HG02571 (cell line): ENCODE measurements at regions not wholly inside any gene's neighbourhood (a gene's known extent, or its start where the extent isn't known, plus 50 kb on each side); places are given as distances from the start of the nearest gene placed in this dataset.

Experiments
- ATAC-seq: cut with Tn5 transposase; IDR thresholded peaks from one replicate; pipeline ENCODE4 v1.9.1; 2021; ENCODE audit warnings: mild to moderate bottlenecking, moderate library complexity; ENCODE audit not compliant: unreplicated experiment

DNA sequence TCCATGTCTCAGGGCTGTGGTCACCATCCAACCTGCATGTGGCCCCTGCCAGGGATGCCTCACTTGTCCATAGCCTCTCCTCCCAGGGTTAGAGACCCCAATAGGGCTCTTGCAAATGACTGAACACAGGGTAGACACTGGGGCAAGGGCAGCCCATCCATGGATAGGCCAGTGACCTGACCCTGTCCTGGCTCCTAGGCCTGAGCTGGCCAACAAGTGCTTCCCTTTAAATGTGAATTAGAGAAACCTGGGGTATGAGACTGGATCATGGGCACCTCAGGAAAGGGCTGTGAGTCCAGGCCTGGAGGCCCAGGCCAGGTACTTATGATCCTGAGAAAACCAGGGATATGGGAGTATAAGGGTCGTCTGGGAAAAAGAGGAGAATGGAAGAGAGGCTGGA is 64.5 kb downstream of the COPS8 start:
- no peak for ATAC-seq

GRCh38 chr2:237150831-237151375 is 65.2 kb downstream of the COPS8 start:
- ATAC-seq: no peak

DNA sequence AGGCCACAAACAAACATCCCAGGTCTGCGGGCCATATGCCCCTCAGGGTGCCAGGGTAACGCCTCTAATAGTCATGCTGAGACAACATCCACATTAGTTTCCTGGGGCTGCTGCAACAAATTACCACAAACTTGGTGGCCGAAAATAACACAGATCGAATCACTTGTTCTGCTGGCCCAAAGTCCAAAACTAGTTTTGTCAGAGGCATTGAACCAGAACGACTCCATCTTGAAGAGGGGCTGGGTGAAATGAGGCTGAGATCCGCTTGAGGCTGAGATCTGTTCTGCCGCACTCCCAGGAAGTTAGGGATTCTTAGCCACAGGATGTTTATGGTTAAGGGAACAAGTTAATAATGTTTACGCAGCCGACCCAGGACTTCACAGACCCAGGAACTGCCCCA is 66.7 kb downstream of the COPS8 start:
- no peak for ATAC-seq

- ATAC-seq: no peak
Measured at GRCh38 chr2:237153181-237153580, 67.5 kb downstream of the COPS8 start.

- no peak for ATAC-seq
Measured at GRCh38 chr2:237154082-237154638, 68.5 kb downstream of the COPS8 start.

DNA sequence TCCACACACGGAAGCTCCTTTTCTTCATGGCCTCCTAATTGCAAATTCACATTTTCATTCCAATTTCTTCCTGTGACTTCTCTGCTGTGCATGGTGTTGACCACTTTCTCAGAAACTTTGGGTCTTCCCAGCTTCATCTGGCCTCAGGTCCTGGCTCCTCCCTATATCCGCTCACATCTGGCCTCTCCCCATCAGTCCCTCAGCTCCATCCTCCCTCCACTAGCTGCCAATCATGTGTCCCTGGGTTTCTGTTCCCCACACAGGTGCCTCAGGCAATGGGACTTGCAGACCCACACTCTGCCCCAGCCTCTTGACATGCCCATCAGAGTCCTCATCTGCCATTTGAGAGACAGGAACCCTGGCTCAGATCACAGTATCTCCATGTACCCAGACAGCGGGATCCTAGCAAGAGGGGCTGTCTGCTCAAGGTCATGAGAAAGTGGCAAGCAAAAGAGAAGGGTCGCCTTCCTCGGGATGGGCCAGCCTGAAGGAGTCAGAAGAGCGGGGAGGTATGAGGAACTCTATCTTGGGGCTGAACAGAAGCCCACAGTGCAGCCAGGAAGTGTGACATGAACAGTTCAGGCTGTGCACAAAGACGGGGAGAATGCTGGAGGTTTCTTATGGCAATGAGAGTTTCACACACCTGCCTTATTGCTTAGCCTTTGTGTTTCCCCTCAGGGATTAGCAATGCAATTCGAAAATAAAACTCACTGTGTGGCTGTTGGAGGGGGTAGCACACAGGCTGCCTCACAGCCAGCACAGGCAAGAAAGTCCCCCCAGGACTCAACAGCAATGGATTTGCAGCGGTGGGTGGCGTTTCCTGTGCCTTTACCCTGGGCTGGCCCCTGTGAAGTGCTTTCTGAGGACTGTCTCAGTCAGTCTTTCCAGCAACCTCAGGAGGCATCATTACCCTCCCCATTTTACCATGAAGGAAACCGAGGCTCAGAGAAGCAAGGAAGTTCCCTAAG is 69.5 kb downstream of the COPS8 start:
- no peak for ATAC-seq

DNA sequence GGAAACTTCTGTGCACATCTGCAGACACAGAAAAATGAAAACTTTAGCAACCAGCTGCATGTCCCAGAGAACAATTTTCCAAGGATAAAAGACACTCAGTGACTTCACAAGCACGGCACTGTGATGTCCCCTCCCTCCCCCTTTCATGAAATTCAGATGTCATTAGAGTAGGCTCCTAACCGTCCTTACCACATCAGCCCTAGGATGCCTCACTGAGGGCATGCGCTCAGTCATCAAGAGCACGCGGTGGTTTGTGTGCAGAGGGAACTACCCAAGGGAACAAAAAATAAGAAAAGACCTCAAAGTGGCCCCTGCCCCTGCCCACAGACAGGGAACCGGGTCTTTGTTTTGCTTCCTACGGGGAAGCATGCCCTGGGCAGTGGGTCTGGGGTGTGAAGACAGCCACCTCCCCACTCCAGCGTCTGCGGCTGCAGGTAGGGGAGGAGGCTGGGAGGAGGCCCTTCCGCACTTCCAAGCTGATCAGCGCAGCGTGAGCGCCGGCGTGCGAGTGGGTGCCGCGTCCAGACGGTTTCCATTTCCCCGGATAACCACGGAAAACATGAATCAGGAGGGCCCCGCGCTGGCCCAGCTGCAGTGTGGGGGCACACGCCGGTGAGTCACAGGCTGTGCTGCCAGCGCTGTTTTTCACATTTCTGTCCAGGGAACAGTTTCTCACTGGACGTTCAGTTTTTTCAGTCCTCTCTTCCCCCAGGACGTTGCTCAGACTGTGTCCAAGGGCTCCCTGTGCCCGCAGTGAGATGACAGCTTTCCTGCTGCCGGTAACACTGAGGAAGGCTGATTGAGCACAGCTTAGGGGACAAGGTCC is 70.6 kb downstream of the COPS8 start:
- ATAC-seq: no peak

- ATAC-seq: no peak
Measured at GRCh38 chr2:237156857-237157779, 71.4 kb downstream of the COPS8 start.

- ATAC-seq: no peak
Measured at GRCh38 chr2:237157780-237158102, 72.1 kb downstream of the COPS8 start.

DNA sequence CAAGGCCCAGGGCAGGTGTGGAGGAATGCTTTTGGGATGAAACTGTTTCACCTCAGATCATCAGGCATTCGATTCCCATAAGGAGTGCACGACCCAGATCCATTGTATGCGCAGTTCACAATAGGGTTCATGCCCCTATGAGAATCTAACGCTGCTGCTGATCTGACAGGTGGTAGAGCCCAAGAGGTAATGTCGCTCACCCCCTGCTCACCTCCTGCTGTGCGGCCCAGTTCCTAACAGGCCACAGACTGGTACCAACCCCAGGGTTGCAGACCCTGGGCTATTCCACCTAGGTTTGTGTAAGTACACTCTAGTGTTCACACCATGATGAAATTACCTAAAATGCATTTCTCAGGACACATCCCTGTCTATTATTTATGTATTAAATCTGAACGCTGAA is 72.5 kb downstream of the COPS8 start:
- no peak for ATAC-seq

DNA sequence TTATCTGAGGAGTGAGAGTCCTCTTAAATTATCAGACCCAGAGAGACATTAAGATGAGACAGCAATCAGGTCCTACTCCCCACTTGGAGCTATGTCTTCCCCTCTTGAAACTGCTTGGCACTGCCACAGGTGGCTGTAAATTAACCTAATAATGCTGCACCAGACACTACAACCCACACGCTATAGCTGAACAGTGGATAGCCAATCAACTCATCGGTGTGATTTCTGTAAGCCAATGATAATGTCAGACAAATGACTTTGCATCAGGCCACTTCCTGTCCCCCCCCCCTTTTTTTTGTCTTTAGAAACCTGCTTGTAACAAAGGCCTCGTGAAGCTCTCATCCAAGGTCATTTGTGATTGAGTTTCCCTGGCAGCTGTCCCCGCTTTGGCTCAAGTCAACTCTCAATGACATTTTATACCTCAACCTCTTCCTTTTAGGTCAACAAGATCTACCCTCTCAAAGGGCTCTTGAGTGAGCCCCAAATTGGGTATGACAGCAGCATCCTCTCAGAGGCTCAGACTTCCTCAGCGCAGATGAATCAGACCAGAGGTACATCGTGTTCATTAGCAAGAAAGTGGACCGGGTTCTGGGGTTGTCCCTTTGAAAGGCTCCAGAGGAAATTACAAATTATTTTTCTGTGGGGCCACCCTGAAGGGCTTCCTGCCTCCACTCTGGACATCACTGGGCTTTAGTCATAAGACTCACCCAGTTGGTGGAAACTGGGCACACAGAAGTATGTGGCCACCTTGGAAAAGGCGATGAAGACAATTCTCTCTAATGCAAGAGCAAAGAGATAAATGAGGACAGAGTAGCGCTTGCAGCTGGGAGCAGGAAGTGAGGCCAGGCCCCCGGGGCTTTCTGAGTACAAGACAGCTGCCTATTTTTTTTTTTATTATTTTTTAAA is 73.6 kb downstream of the COPS8 start:
- no peak for ATAC-seq

DNA sequence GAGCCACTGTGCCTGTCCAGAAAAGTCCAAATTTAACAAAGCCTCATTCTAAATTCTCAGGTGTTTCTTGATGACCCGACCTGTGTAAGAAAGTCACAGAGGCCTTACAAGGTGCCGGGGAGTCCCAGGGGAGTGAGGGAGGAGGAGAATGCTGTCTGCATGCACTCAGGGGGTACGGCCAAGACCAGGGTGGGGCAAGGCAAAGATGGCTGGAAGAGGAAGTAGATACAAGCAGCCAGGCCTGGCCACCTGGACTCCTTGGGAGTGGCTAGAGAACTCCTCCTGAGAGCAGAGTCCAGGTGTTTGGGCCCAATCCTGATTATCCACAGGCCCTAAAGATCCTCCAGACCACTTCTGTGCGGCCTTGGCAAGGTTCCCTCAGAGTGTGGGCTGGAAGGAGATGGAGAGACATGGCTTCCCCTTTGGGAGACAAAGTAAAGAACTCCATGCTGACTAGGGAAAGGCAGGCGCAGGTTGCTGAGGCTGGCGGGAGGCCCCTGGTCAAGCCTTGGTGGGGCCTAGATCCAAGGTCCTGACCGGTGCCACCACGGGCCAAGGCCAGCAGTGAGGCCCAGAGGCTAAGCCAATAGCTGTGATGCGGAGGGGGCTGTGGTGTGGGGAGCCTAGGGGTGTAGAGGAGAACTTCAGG is 74.7 kb downstream of the COPS8 start:
- ATAC-seq: no peak

- ATAC-seq: no peak
Measured at GRCh38 chr2:237161189-237161588, 75.5 kb downstream of the COPS8 start.

DNA sequence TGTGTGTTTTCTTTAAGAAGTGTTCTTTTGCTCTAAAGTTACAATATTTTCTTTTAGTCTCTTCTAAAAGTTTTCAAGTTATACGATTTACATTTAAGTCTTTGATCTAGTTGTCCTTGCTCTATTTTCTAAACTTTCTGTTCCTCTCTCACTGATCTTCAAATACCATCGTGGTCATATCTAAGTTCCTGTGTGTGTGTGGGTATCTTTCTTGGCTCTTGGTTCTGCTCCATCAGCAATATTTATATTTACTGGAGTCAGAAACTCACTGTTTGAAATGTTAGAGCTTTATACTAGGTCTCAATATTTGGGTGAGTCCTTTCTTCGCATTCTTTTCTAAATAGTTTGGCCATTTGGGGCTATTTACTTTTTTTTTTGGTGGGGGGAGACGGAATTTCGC is 77.3 kb downstream of the COPS8 start:
- ATAC-seq: no peak

- no peak for ATAC-seq
Measured at GRCh38 chr2:237164474-237165042, 78.9 kb downstream of the COPS8 start.

- ATAC-seq: no peak
Measured at GRCh38 chr2:237165405-237166276, 80.0 kb downstream of the COPS8 start.

DNA sequence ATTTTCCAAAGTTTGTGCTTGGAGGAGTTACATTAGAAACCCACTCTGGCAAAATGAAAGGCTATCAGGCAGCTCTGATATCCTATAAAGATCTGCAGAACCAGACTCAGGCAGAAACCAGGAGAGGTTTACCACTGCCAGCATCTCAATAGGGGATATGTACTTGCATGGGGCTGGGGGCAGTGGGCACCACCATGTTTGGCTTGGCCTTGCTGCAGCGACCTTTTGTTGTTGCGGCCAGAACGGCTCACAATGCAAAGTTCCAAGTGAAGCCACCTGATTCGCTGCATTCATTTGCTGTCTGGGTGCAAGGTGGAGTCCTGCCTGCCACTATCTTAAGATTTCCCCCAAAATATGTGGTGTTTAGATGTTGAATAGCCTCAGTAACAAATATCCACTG is 81.3 kb downstream of the COPS8 start:
- ATAC-seq: no peak

DNA sequence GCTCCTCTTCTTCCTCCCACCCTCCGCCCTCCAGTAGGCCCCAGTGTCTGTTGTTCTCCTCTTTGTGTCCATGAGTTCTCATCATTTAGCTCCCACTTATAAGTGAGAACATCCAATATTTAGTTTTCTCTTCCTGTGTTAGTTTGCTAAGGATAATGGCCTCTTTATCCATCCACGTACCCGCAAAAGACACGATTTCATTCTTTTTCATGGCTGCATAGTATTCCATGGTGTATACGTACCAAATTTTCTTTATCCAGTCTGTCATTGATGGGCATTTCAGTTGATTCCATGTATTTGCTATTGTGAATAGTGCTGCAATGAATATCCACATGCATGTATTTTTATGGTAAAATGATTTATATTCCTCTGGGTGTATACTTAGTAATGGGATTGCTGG is 82.2 kb downstream of the COPS8 start:
- ATAC-seq: no peak
